ENCODE measurements at regions not wholly inside any gene's neighbourhood (a gene's known extent, or its start where the extent isn't known, plus 50 kb on each side); places are given as distances from the start of the nearest gene placed in this dataset.

DNA sequence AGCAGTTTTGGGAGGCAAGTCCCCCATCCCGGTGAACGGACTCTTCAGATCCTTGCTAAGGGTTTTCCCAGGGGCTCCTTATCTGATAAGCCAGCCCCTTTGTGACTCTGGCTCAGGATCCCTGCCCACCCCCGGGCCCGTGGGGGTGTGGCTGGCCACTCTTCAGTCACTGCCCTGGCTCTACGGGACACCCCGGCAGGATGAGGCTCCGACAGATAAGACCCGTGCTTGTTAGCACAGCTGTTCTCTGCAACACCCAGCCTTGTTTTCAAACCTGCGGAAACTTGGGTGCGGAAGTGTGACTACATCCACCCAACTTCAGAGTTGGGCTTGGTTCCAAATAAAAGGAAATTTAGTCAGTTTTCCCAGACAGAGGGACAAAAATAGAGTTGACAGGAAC, 66.7 kb upstream of the PODXL start:
- H4K20me1 ChIP-seq (ENCODE audit: insufficient read depth, low read length, poor library complexity, severe bottlenecking) = no peaks in the 10 kb centered on the region
- H3K27me3 ChIP-seq (ENCODE audit: insufficient read depth, low read length, poor library complexity, severe bottlenecking) = no peaks in the 10 kb centered on the region
- H3K36me3 ChIP-seq (ENCODE audit: insufficient read depth, low read length) = no peaks in the 10 kb centered on the region
- TF ChIP-seq EZH2phosphoT487 (IDR thresholded peaks at IDR 0.05; ENCODE audit: borderline replicate concordance) = no peak
- TF ChIP-seq, protein P1, sequence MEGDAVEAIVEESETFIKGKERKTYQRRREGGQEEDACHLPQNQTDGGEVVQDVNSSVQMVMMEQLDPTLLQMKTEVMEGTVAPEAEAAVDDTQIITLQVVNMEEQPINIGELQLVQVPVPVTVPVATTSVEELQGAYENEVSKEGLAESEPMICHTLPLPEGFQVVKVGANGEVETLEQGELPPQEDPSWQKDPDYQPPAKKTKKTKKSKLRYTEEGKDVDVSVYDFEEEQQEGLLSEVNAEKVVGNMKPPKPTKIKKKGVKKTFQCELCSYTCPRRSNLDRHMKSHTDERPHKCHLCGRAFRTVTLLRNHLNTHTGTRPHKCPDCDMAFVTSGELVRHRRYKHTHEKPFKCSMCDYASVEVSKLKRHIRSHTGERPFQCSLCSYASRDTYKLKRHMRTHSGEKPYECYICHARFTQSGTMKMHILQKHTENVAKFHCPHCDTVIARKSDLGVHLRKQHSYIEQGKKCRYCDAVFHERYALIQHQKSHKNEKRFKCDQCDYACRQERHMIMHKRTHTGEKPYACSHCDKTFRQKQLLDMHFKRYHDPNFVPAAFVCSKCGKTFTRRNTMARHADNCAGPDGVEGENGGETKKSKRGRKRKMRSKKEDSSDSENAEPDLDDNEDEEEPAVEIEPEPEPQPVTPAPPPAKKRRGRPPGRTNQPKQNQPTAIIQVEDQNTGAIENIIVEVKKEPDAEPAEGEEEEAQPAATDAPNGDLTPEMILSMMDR (conservative IDR thresholded peaks at IDR 0.05; ENCODE audit: low read length) = no peak
- H3K79me2 ChIP-seq (ENCODE audit: insufficient read depth, low read length) = no peaks in the 10 kb centered on the region
- H3K9me3 ChIP-seq (ENCODE audit: insufficient read depth, low read depth, low read length) = no peaks in the 10 kb centered on the region
- no peak overlapping the region for H3K4me3 ChIP-seq (ENCODE audit: low read length, poor library complexity, severe bottlenecking)
- no peak overlapping the region for H3K9ac ChIP-seq (ENCODE audit: low read depth, low read length, poor library complexity, severe bottlenecking)
- H3F3A ChIP-seq (ENCODE audit: low read depth) = no peaks in the 10 kb centered on the region
- H2AFZ ChIP-seq (ENCODE audit: low read length) = no peak overlapping the region
- H3K4me2 ChIP-seq (ENCODE audit: low read depth, low read length, poor library complexity, severe bottlenecking) = no peak overlapping the region
- no peaks in the 10 kb centered on the region for H3K4me1 ChIP-seq (ENCODE audit: insufficient read depth, low read length, poor library complexity, severe bottlenecking)
- no peaks in the 10 kb centered on the region for H3K9me2 ChIP-seq (replicated peaks; ENCODE audit: low read depth, low read length)

DNA sequence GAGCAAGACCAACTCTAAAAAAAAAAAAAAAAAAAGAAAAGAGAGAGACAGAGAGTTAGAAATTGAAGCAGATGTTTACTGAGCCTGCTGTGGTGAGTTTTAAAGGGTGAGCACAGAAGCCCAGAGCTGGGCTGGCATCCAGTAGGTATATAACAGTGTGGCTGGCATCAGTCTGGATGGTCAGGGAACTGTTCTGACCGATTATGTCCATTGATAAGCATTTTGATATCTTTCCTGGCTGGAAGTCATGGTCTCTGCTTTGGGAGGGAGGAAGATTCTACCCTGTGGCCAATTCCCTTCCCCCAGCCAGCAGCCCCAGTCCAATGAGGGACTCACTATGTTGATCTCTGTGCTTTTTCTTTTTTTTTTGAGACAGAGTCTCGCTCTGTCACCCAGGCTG, 65.2 kb upstream of the PODXL start:
- Histone ChIP-seq H3K9ac (ENCODE audit: low read depth, low read length, poor library complexity, severe bottlenecking) (no peak overlapping the region), H3K4me3 (ENCODE audit: low read length, poor library complexity, severe bottlenecking) (no peak overlapping the region), H3F3A (ENCODE audit: low read depth) (no peaks in the 10 kb centered on the region), H3K4me2 (ENCODE audit: low read depth, low read length, poor library complexity, severe bottlenecking) (no peak overlapping the region), H3K4me1 (ENCODE audit: insufficient read depth, low read length, poor library complexity, severe bottlenecking) (no peaks in the 10 kb centered on the region), H4K20me1 (ENCODE audit: insufficient read depth, low read length, poor library complexity, severe bottlenecking) (no peaks in the 10 kb centered on the region), H3K79me2 (ENCODE audit: insufficient read depth, low read length) (no peaks in the 10 kb centered on the region), H3K9me3 (ENCODE audit: insufficient read depth, low read depth, low read length) (no peaks in the 10 kb centered on the region), H2AFZ (ENCODE audit: low read length) (no peak overlapping the region), H3K27me3 (ENCODE audit: insufficient read depth, low read length, poor library complexity, severe bottlenecking) (no peaks in the 10 kb centered on the region), H3K9me2 (replicated peaks; ENCODE audit: low read depth, low read length) (no peaks in the 10 kb centered on the region), H3K36me3 (ENCODE audit: insufficient read depth, low read length) (no peaks in the 10 kb centered on the region)
- TF ChIP-seq, protein P1 (conservative IDR thresholded peaks at IDR 0.05; ENCODE audit: low read length) = no peak
- TF ChIP-seq EZH2phosphoT487 (IDR thresholded peaks at IDR 0.05; ENCODE audit: borderline replicate concordance) = no peak

DNA sequence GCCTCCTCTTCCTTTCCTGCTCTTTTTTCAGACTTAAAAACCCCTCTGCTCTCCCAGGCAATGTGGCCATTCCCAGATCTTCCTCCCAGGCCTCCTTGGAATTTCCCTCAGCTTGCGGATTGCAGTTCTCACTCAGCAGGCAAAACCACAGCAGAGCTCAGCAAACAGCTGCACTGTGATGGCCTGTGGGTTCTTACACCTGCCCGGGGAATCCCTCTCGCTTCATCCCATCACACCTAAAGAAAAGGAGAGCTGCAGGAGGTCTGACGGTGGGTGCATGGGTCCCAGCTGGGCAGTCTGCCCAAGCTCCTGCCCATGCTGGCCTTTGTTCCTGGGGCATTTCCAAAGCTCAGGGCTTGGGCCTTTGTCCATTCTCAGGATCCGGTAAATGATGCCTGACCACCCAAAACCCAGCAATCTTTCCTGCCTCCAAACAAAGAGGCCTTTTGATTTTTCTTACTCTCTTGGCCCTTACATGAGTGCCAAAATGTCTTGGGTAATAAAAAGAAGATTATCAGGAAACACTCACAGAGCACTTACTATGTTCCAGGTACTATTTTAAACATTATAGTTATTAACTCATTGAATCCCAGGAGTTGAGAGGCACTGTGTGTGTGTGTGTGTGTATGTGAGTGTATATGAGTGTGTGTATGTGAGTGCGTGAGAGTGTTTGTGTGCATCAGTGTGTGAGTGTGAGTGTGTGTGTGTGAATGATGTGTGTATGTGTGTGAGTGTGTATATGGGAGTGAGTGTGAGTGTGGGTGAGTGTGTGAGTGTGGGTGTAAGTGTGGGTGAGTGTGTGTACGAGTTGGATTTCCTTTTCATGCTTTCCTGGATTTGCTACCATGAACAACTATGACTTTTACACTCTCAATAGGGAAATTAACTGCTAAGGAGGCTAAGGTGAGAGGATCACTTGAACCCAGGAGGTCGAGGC, 64.5 kb upstream of the PODXL start:
- Histone ChIP-seq H3K9ac (ENCODE audit: low read depth, low read length, poor library complexity, severe bottlenecking) (no peak overlapping the region), H2AFZ (ENCODE audit: low read length) (no peak overlapping the region), H3K79me2 (ENCODE audit: insufficient read depth, low read length) (no peaks in the 10 kb centered on the region), H3K27me3 (ENCODE audit: insufficient read depth, low read length, poor library complexity, severe bottlenecking) (no peaks in the 10 kb centered on the region), H3K36me3 (ENCODE audit: insufficient read depth, low read length) (no peaks in the 10 kb centered on the region), H3K9me3 (ENCODE audit: insufficient read depth, low read depth, low read length) (no peaks in the 10 kb centered on the region), H3K4me3 (ENCODE audit: low read length, poor library complexity, severe bottlenecking) (no peak overlapping the region), H3K4me2 (ENCODE audit: low read depth, low read length, poor library complexity, severe bottlenecking) (no peak overlapping the region), H3K4me1 (ENCODE audit: insufficient read depth, low read length, poor library complexity, severe bottlenecking) (no peaks in the 10 kb centered on the region), H4K20me1 (ENCODE audit: insufficient read depth, low read length, poor library complexity, severe bottlenecking) (no peaks in the 10 kb centered on the region), H3K9me2 (replicated peaks; ENCODE audit: low read depth, low read length) (no peaks in the 10 kb centered on the region), H3F3A (ENCODE audit: low read depth) (no peaks in the 10 kb centered on the region)
- TF ChIP-seq EZH2phosphoT487 (IDR thresholded peaks at IDR 0.05; ENCODE audit: borderline replicate concordance) = no peak
- TF ChIP-seq, protein P1 (conservative IDR thresholded peaks at IDR 0.05; ENCODE audit: low read length) = no peak
